MCF 10A (cell line): ENCODE measurements at regions not wholly inside any gene's neighbourhood (a gene's known extent, or its start where the extent isn't known, plus 50 kb on each side); places are given as distances from the start of the nearest gene placed in this dataset.

Source experiments
- BruUV-seq: library from RNA; stranded (reverse); fragments of 400-500 nt; replicated peaks from 2 replicates; lab custom pipeline; 2021; lab: Mats Ljungman, UMichigan
- CTCF ChIA-PET: fragments of 300-600 bp; sonication (Branson Sonifier 250); formaldehyde crosslinking; extraction: SDS; loops from one replicate; lab custom pipeline; 2021; ENCODE audit warnings: antibody characterized with exemption, inconsistent platforms; lab: Yijun Ruan, JAX
- POLR2A ChIA-PET: fragments of 300-600, 350-650 bp; sonication (Branson Sonifier 250); formaldehyde crosslinking; extraction: SDS; loops from one replicate; lab custom pipeline; 2020; ENCODE audit warnings: antibody characterized with exemption, inconsistent platforms; lab: Yijun Ruan, JAX
- DNase-seq: peaks from one replicate; pipeline ENCODE4 v3.0.0-alpha.2; 2018; ENCODE audit not compliant: unreplicated experiment
- H3K27ac Mint-ChIP-seq: one replicate; pipeline ENCODE4 v1.8.0; 2022; ENCODE audit warnings: mild to moderate bottlenecking, low read depth, mixed read lengths; ENCODE audit not compliant: unreplicated experiment
- H3K27me3 Mint-ChIP-seq: one replicate; pipeline ENCODE4 v1.8.0; 2022; ENCODE audit warnings: mixed read lengths; ENCODE audit not compliant: insufficient read depth, unreplicated experiment
- H3K36me3 Mint-ChIP-seq: one replicate; pipeline ENCODE4 v1.8.0; 2022; ENCODE audit warnings: mild to moderate bottlenecking, moderate library complexity, mixed read lengths; ENCODE audit not compliant: insufficient read depth, unreplicated experiment
- H3K4me1 Mint-ChIP-seq: one replicate; pipeline ENCODE4 v1.8.0; 2022; ENCODE audit warnings: mixed read lengths; ENCODE audit not compliant: insufficient read depth, unreplicated experiment
- H3K4me3 Mint-ChIP-seq: one replicate; pipeline ENCODE4 v1.8.0; 2022; ENCODE audit warnings: mild to moderate bottlenecking, moderate library complexity, mixed read lengths; ENCODE audit not compliant: unreplicated experiment
- H3K9me3 Mint-ChIP-seq: one replicate; pipeline ENCODE4 v1.8.0; 2022; ENCODE audit warnings: mixed read lengths; ENCODE audit not compliant: unreplicated experiment
- CTCF ChIP-seq: fragments of 200-600 bp; IDR thresholded peaks from one replicate; pipeline ENCODE4 v1.8.0; 2022; ENCODE audit warnings: antibody characterized with exemption, mild to moderate bottlenecking; ENCODE audit not compliant: unreplicated experiment
- intact Hi-C: fragments of 100-400 bp; cut with micrococcal nuclease; formaldehyde crosslinking; loops from 2 replicates; pipeline ENCODE4 v1.14.1; 2022

DNA sequence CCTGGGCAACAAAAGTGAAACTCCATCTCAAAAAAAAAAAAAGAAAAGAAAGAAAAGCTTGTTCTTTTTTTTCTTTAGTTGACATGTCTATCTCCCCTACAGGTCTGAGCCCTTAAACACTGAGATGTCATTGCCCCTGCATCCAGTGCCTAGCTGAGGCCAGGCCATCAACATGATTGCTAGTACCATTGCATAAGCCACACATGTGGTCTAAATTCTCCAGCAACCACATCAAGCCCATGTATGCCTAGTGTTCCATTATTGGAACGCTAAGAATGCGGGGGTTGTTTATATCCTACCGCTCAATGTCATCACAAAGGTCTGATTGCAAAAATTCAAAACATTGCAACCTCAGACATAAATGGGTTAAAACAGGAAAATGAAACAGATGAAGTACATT lies 62.7 kb downstream of the NPTX2 start:
- H3K4me3 Mint-ChIP-seq: no peak overlapping the region
- DNase-seq: no peak
- H3K27me3 Mint-ChIP-seq: no peaks in the 10 kb centered on the region
- no peaks in the 10 kb centered on the region for H3K36me3 Mint-ChIP-seq
- BruUV-seq: no TSS peak
- no peaks in the 10 kb centered on the region for H3K4me1 Mint-ChIP-seq
- TF ChIP-seq CTCF: no peak
- ChIA-PET CTCF (interaction anchor here (0.6 to 1.7 kb wide), 4 partner anchors 66 to 1614 kb away, joined by 3 to 6 read pairs (median 4); no protein-coding TSS in a partner anchor), POLR2A (no interaction called here)
- H3K9me3 Mint-ChIP-seq: peaks cover 7% of the 10 kb centered on the region
- intact Hi-C loops: no loop called here
- no peak overlapping the region for H3K27ac Mint-ChIP-seq

- intact Hi-C loops: no loop called here
- CTCF ChIA-PET: interaction anchor here (1.7 kb wide), 1 partner anchor 65 kb away, joined by 4 read pairs; no protein-coding TSS in a partner anchor
- Mint-ChIP-seq H3K27ac (no peak overlapping the region), H3K36me3 (no peaks in the 10 kb centered on the region), H3K4me1 (no peaks in the 10 kb centered on the region), H3K9me3 (peaks cover 12% of the 10 kb centered on the region), H3K4me3 (no peak overlapping the region), H3K27me3 (no peaks in the 10 kb centered on the region)
- POLR2A ChIA-PET: no interaction called here
- no TSS peak for BruUV-seq
- no peak for DNase-seq
- no peak for TF ChIP-seq CTCF
Observed at GRCh38 chr7:98681511-98681910, 64.4 kb downstream of the NPTX2 start.

- H3K4me3 Mint-ChIP-seq: no peak overlapping the region
- H3K9me3 Mint-ChIP-seq: peaks cover 16% of the 10 kb centered on the region
- intact Hi-C loops: no loop called here
- DNase-seq: no peak
- no peak overlapping the region for H3K27ac Mint-ChIP-seq
- no TSS peak for BruUV-seq
- TF ChIP-seq CTCF: no peak
- ChIA-PET CTCF (no interaction called here), POLR2A (no interaction called here)
- H3K27me3 Mint-ChIP-seq: no peaks in the 10 kb centered on the region
- H3K36me3 Mint-ChIP-seq: no peaks in the 10 kb centered on the region
- no peaks in the 10 kb centered on the region for H3K4me1 Mint-ChIP-seq
Observed at GRCh38 chr7:98681951-98682350, 64.9 kb downstream of the NPTX2 start.

GRCh38 chr7:98683514-98683913 lies 66.4 kb downstream of the NPTX2 start:
- no peak for TF ChIP-seq CTCF
- ChIA-PET CTCF (interaction anchor here (0.6 kb wide), 1 partner anchor 262 kb away, joined by 6 read pairs; no protein-coding TSS in a partner anchor), POLR2A (no interaction called here)
- Mint-ChIP-seq H3K9me3 (peaks cover 22% of the 10 kb centered on the region), H3K27ac (no peak overlapping the region), H3K4me3 (no peak overlapping the region), H3K4me1 (no peaks in the 10 kb centered on the region), H3K27me3 (no peaks in the 10 kb centered on the region), H3K36me3 (no peaks in the 10 kb centered on the region)
- intact Hi-C loops: no loop called here
- no peak for DNase-seq
- BruUV-seq: no TSS peak
